ENCODE measurements at regions not wholly inside any gene's neighbourhood (a gene's known extent, or its start where the extent isn't known, plus 50 kb on each side); places are given as distances from the start of the nearest gene placed in this dataset.
"Not testable (repeated sequence)": the region's sequence is repeated elsewhere in the genome, so short reads cannot be mapped to it uniquely, and the experiment has no call there.

- no peak for DNase-seq
- no peak overlapping the region for H3K27ac ChIP-seq (ENCODE audit: low read depth in 1 of 2, low read length in 2 of 2)
- H3K4me3 Mint-ChIP-seq = no peak overlapping the region
- no peak for TF ChIP-seq CTCF (IDR thresholded peaks at IDR 0.05)
- no peak for ATAC-seq (ENCODE audit: poor library complexity)
- H3K27me3 Mint-ChIP-seq = no peaks in the 10 kb centered on the region
- H3K9me3 Mint-ChIP-seq = no peaks in the 10 kb centered on the region
- no peak overlapping the region for H3K27ac Mint-ChIP-seq
- CTCF ChIA-PET = no interaction called here
- no peaks in the 10 kb centered on the region for H3K4me1 ChIP-seq (ENCODE audit: insufficient read depth, low read length)
- H3K4me3 ChIP-seq (ENCODE audit: low read length) = no peak overlapping the region
- H3K9me3 ChIP-seq (ENCODE audit: control insufficient read depth in 1 of 2, insufficient read depth in 1 of 2, low read length in 2 of 2) = peaks cover 0 to 5% of the 10 kb centered on the region in 2 experiments
- intact Hi-C loops (cut with DNase I, micrococcal nuclease) = no loop called here
- H3K4me1 Mint-ChIP-seq (ENCODE audit: low read depth) = no peaks in the 10 kb centered on the region
- POLR2A ChIA-PET = no interaction called here
- no peaks in the 10 kb centered on the region for H3K36me3 Mint-ChIP-seq (ENCODE audit: low read depth)
- H3K36me3 ChIP-seq (ENCODE audit: insufficient read depth, low read length) = no peaks in the 10 kb centered on the region
- no peaks in the 10 kb centered on the region for H3K27me3 ChIP-seq (ENCODE audit: control insufficient read depth in 1 of 2, insufficient read depth in 2 of 2, low read length in 2 of 2)
Observed at GRCh38 chr14:100004392-100004791, 60.8 kb upstream of the EVL start.

DNA sequence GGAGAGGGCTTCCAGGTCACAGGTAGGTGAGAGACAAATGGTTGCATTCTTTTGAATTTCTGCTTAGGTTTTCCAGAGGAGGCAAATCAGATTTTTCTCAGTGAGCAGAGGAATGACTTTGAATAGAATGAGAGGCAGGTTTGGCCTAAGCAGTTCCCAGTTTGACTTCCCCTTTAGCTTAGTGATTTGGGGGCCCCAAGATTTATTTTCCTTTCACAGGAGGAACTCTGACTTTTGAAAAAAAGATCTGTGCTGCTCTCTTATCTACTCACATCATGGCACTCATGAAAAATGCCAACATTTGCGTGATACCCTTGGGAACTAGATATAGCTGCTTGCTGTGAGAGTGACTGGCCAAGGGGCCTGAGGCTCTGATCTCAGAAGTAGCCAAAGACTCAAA, 58.0 kb upstream of the EVL start:
- no peak for TF ChIP-seq CTCF (IDR thresholded peaks at IDR 0.05)
- Histone ChIP-seq H3K27me3 (ENCODE audit: control insufficient read depth in 1 of 2, insufficient read depth in 2 of 2, low read length in 2 of 2) (no peaks in the 10 kb centered on the region), H3K27ac (ENCODE audit: low read depth in 1 of 2, low read length in 2 of 2) (no peak overlapping the region), H3K9me3 (ENCODE audit: control insufficient read depth in 1 of 2, insufficient read depth in 1 of 2, low read length in 2 of 2) (peaks cover 0 to 5% of the 10 kb centered on the region in 2 experiments), H3K4me3 (ENCODE audit: low read length) (no peak overlapping the region), H3K36me3 (ENCODE audit: insufficient read depth, low read length) (no peaks in the 10 kb centered on the region), H3K4me1 (ENCODE audit: insufficient read depth, low read length) (no peaks in the 10 kb centered on the region)
- H3K9me3 Mint-ChIP-seq = no peaks in the 10 kb centered on the region
- ATAC-seq (ENCODE audit: poor library complexity) (no peak), DNase-seq (no peak)
- no peak overlapping the region for H3K4me3 Mint-ChIP-seq
- ChIA-PET CTCF (no interaction called here), POLR2A (no interaction called here)
- intact Hi-C loops (cut with DNase I, micrococcal nuclease) = no loop called here
- H3K4me1 Mint-ChIP-seq (ENCODE audit: low read depth) = no peaks in the 10 kb centered on the region
- H3K27ac Mint-ChIP-seq = no peak overlapping the region
- no peaks in the 10 kb centered on the region for H3K36me3 Mint-ChIP-seq (ENCODE audit: low read depth)
- no peaks in the 10 kb centered on the region for H3K27me3 Mint-ChIP-seq

DNA sequence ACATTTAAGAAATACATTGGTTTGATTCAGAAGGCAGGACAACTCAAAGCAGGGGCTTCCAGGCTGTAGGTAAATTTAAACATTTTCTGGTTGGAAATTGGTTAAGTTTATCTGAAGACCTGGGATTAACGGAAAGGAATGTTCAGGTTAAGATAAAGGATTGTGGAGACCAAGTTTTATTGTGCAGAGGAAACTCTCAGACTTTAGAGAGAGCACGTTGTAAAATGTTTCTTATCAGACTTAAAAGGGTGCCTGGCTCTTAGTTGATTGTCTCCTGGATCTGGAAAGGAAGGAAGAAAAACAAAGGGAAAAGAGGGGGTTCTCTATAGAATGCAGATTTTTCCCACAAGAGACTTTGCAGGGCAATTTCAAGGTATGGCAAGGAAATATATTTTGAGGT, 55.4 kb upstream of the EVL start:
- H3K36me3 ChIP-seq (ENCODE audit: insufficient read depth, low read length); H3K27me3 Mint-ChIP-seq; intact Hi-C loops (cut with DNase I, micrococcal nuclease); H3K9me3 Mint-ChIP-seq; H3K4me1 Mint-ChIP-seq (ENCODE audit: low read depth); H3K4me3 Mint-ChIP-seq; H3K9me3 ChIP-seq (ENCODE audit: control insufficient read depth in 1 of 2, insufficient read depth in 1 of 2, low read length in 2 of 2); H3K4me1 ChIP-seq (ENCODE audit: insufficient read depth, low read length); H3K36me3 Mint-ChIP-seq (ENCODE audit: low read depth); H3K4me3 ChIP-seq (ENCODE audit: low read length); ATAC-seq (ENCODE audit: poor library complexity); DNase-seq; H3K27ac ChIP-seq (ENCODE audit: low read depth in 1 of 2, low read length in 2 of 2); H3K27me3 ChIP-seq (ENCODE audit: control insufficient read depth in 1 of 2, insufficient read depth in 2 of 2, low read length in 2 of 2); CTCF ChIA-PET; H3K27ac Mint-ChIP-seq; POLR2A ChIA-PET: not testable (repeated sequence)

- no peak overlapping the region for H3K4me3 Mint-ChIP-seq
- Histone ChIP-seq H3K27ac (ENCODE audit: low read depth in 1 of 2, low read length in 2 of 2) (no peak overlapping the region), H3K27me3 (ENCODE audit: control insufficient read depth in 1 of 2, insufficient read depth in 2 of 2, low read length in 2 of 2) (no peaks in the 10 kb centered on the region), H3K4me1 (ENCODE audit: insufficient read depth, low read length) (no peaks in the 10 kb centered on the region), H3K9me3 (ENCODE audit: control insufficient read depth in 1 of 2, insufficient read depth in 1 of 2, low read length in 2 of 2) (no peaks in the 10 kb centered on the region), H3K36me3 (ENCODE audit: insufficient read depth, low read length) (no peaks in the 10 kb centered on the region), H3K4me3 (ENCODE audit: low read length) (no peak overlapping the region)
- no peaks in the 10 kb centered on the region for H3K4me1 Mint-ChIP-seq (ENCODE audit: low read depth)
- intact Hi-C loops (cut with DNase I, micrococcal nuclease) = no loop called here
- no peak overlapping the region for H3K27ac Mint-ChIP-seq
- ATAC-seq (ENCODE audit: poor library complexity) (no peak), DNase-seq (no peak)
- H3K9me3 Mint-ChIP-seq = no peaks in the 10 kb centered on the region
- no peaks in the 10 kb centered on the region for H3K36me3 Mint-ChIP-seq (ENCODE audit: low read depth)
- ChIA-PET POLR2A (no interaction called here), CTCF (no interaction called here)
- no peak for TF ChIP-seq CTCF (IDR thresholded peaks at IDR 0.05)
- no peaks in the 10 kb centered on the region for H3K27me3 Mint-ChIP-seq
Observed at GRCh38 chr14:100010679-100011078, 54.5 kb upstream of the EVL start.

Measured in CD4-positive, alpha-beta T cell (primary cell).